HG03432 (cell line): ENCODE measurements at regions not wholly inside any gene's neighbourhood (a gene's known extent, or its start where the extent isn't known, plus 50 kb on each side); places are given as distances from the start of the nearest gene placed in this dataset.

Experiments used
- ATAC-seq: cut with Tn5 transposase; IDR thresholded peaks from one replicate; pipeline ENCODE4 v1.9.1; 2021; ENCODE audit warnings: mild to moderate bottlenecking, moderate library complexity; ENCODE audit not compliant: unreplicated experiment

DNA sequence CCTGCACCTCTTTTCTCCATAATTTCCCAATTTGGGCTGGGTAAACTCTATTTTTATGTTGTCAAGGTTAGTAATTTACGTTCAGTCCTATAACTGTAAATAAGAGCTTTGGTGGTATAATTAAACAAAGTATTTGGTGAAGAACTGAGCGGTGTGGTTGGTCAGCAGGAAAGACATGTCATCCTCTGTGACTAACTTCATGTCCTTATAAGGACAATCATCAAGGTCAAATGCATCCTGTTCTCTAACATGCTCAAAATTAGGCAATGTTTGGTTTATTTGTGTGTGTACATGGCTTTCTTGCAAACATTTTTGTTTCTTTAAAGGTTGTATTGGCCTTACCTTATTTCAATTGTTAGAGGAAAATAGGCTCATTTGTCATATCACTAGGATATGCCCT is 121.5 kb upstream of the NABP1 start:
- no peak for ATAC-seq

DNA sequence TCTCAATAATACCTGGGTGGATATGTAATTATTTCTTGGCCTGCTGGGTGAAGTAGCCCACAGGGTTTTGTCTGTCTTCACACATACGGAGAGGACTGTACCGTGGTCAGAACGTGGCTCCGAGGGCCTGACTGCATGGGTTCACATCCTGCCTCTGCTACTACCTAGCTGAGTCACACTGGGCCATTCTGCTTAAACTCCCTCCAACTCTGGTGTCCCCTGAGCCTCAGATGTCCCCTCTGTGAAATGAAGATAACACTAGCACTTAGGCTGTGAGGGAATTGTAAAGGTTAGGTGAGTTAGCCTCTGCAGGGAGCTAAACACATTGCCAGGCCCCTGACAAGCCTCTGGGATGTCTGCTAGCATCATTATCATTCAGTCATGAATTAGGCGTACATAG is 120.1 kb upstream of the NABP1 start:
- no peak for ATAC-seq

DNA sequence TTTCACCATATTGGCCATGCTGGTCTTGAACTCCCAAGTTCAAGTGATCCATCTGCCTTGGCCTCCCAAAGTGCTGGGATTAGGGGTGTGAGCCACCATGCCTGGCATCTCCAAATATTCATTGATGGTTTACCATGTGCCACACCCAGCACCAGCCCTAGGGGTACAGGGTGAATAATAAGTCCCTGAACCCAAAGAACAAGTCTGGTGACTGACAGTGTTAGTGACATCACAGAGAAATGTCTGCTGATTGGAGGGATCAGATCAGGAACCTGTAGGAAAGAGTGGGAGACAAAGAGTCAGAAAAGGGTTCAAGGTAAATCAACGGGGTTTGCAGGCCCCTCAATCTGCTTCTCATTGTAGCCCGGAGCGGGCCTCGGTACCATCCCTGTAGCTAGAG is 118.4 kb upstream of the NABP1 start:
- ATAC-seq: no peak

DNA sequence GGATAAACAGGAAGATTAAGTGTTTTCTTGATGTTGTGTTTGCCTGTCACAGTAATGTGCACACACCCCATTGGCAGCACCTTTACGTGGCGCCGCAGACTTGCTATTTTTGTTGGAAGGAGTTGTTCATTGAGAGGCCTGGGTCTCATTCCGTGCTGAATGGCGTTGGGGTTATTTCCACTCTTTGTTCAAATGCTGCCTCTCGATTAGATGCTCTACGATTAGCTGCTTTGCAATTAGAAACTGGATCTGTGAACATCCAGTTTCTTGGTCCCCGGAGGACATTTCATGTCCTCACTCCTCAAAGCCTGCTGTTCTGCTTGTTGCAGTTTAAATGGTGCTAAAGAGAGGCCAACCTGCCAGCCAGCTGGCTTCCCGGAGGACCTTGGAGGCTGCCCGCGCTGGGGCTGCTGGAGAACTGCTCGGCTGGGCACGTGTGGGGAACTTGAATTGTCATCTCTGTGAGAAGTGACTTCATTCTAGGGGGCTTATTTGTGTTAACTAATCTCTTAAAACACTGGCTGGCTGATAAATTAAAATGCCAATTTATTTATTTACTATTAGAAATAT is 117.4 kb upstream of the NABP1 start:
- ATAC-seq: no peak

DNA sequence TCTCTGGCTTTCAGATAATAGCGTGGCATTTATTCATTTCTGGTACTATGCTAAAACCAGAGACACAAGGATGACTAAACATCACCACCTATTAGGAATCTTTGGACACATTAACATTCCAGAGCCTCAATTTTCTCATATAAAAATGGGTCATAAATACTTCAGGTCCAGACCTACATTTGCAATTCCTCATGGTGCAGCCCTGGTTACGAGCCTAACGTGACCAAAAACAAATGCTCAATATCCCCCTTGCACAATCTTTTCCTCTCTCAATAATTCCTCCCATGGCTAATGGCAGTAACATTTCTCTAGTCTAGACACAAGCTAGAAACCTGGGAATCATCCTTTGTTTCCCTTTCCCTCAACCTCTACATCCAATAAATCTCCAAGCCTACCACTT is 112.8 kb upstream of the NABP1 start:
- no peak for ATAC-seq

DNA sequence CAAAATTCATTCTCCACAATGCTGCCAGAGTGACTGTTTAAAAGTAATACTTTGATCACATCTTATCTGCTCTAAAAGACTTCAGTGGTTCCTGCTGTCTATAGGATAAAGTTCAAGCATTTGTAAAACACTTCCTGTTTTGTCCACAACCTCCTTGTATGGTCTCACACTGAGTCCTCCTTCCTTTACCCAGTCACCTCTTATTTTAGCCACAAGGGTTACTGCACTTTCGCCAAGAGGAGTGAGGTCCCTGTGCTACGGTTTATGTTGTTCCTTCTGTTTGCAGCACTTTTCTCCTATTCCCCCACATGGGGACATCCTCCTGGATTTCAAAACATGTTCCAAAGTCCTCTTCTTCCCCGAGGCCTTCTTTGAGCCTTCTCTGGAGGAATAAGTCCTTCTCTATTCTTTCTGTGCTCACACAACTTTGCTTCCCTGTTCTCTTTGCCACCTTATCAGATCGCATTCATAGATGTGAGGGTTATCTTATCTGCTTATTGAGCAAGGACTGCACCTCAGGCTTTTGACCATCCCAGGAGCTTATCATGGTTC is 112.2 kb upstream of the NABP1 start:
- peak; percentile 77 for ATAC-seq

DNA sequence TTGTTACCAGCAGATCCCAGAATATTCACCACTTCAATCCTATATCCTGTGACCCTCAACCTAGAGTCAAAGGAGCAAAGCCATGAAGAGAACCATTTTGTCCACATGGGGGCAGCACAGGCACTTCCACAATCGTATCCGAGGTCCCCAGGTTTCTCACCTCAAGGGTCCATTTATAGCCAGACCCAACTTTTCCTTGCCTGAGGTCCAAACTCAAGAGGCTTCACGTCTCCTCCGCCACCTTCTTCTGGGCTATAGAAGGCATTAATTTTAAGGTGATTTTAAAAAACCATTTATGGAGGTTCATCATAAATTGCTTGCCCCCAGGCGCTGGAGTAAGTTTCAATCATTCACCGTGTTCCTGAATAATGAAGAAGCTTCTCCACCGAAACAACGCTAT is 111.6 kb upstream of the NABP1 start:
- peak; percentile 65 for ATAC-seq

DNA sequence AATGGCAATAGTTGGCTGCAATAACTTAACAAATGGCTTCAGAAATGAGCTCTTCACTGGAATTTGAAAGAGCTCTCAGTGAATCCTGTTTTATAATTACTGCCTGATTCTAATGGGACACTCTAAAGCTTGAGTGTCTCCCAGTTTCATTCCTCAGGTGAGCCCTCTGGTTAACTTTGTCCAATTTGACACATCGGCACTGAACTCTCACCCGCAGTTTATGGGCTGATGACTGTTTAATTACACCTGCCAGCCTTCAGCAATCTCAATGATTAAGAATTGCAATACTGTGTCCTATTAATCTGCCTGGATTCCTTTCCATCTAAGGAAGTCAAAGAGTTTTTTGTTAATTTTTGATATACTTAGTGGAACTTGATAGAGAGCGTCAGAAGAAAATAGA is 110.7 kb upstream of the NABP1 start:
- ATAC-seq: no peak

DNA sequence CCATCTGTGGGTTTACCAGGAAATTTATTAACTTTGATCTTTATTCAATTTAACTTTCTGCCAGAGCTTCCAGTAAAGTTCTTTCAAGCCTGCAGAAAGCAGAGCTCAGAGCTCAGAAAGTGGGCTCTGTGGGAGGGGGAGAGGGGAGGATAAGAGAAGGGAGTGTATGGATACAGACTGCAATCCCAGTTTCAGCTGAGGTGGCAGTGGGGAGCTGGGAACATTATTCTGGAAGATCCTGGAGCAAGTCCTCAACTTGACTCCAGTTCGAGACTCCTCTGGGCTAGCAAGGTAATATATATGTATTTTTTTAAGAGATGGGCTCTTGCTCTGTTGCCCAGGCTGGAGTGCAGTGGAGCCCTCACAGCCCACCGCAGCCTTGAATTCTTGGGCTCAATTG is 108.9 kb upstream of the NABP1 start:
- ATAC-seq: no peak

DNA sequence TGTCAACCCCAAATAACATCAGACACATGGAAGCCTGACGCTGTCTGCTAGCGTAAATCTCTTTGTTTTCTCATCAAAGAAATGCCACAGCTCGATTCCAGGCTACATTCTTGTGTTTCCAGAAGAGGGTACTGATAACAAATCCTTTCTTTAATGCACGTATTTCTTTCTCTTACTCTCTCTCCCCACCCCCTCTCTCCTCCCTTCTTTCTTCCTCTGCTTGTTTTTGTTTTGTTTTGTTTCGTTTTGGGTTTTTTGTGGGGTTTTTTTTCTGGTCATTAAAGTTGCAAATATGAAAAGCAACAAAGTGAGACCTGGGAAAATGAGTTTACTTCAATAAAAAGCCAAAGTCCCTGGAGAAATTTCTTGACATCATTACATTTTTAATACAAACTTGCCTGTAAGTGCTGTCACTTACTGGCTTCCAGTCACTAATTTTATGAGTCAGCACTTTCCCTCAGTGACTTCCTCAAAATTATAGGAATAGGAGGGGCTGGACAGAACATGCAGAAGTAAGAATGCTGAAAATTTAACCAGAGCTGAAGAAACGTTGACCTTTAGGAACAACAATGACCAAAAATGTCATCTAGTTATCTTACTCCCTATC is 106.7 kb upstream of the NABP1 start:
- ATAC-seq: peak; percentile 74

DNA sequence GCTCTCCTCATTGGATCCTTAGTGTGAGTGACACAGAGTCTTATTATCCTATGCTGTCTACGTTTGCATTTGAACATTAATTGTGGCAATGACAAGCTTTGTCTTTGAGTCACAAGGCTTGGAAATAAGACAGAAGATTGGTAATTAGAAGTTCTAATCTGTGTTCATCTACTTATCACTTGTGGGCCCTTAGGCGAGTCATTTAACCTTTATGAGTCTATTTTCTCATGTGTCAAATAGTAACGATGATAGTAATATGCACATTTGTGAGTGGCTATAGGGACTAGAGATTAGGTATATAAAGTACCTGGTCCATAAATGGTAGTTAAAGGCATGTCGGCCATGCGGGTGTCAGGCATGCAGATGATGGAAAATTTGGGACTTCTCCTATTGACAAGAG is 105.6 kb upstream of the NABP1 start:
- ATAC-seq: no peak

DNA sequence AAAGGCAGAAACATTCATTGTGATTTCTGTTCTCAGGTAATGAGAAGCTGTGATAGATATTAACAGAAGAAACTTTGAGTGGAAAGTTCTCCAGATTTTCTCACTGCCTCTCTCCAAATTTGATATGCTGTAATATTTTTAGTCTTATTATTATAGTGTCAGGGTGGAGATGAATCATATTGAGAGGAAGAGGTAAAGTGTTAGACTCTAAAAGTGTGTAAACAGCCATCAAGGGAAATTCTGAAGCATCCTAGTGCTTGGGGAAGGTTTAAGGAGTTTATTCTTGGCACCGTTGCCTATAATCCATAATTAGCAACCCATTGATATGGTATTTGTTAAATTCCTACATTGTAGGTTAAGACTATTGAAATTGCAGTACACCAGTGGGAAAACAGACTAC is 104.7 kb upstream of the NABP1 start:
- ATAC-seq: no peak

DNA sequence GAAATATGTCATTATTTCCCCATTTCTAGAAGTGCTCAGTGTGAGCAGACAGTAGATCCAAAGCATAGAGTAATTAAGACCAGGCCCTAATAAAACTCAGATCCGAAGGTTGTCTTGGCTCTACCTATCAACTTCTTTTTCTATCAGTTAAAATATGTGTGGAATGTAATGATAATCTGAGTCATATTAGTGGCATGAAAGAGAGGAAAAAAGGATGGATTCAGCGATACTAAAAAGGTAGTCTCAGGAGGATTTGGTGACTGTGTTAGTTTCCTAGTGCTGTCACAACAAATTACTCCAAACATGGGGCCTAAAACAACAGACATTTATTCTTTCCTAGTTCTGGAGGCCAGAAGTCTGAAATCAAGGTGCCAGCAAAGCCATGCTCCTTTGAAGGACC is 103.7 kb upstream of the NABP1 start:
- ATAC-seq: no peak

DNA sequence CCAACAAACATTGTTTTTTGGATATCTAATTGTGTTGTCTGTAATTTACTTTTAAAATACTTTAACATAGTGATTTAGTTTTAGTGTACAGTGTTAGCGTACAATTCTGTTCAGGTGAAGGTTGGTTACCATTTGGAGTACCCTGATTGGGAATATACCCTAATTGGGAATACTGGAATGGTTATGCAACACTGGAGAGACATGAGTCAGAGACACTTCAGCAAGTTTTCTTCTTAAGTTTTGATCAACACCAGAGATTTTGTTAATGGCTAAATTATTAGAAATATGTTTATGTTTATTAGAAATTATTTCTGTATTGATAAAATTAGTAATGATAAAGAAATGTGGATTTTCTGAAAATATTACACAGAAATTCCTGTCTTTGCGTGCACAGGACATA is 100.3 kb upstream of the NABP1 start:
- ATAC-seq: no peak

DNA sequence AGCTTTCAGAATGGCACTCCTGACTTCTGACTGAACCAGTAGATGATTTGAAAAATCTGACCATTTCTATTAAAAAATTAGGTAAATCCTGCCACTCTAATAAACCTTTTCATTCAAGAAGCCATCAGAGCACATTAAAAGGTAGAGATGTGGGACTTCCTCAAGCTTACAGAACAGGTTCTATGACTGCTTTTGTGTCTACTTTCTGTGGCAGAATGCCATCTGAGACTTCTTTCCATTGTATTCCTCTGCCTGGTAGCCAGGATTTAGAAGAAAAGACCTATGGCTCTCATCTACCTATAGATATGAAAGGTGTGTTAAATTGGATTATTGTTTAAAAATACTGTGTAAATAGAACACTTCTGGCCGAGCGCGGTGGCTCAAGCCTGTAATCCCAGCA is 99.9 kb upstream of the NABP1 start:
- ATAC-seq: no peak

DNA sequence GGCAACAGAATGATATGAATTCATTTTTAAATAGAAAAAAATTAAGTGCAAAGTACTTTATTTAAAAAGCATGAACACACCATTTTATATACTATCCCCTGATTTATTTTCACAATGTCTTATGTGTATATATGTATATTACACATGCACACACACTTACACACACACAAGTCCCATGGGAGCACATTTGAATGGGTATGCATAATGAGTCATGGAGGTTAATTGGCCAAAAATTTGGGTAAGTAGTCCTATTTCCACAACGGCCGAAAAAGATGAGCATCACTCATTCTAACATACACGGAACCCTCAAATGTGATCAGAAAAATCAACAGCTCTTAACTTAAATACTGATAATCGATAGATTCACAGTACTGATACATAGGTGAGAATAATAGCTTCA is 97.4 kb upstream of the NABP1 start:
- no peak for ATAC-seq

DNA sequence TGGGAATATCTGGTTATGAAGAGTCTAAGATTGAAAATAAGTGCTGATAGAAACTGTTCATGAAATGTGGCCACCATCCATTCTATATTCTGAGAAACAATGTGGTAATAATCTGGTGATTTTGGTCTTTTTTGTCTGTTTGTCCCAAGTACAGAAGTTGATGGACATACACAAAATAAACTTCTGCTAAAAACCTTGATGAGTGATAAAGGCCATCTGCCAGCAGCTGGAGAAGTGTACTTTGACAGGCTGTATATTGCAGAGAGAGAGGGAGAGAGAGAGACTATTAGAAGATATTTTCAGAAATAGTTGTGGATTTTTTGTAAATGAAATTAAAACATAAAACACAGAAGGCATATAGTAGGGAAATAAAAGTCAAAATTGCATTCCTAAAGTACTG is 96.9 kb upstream of the NABP1 start:
- no peak for ATAC-seq

DNA sequence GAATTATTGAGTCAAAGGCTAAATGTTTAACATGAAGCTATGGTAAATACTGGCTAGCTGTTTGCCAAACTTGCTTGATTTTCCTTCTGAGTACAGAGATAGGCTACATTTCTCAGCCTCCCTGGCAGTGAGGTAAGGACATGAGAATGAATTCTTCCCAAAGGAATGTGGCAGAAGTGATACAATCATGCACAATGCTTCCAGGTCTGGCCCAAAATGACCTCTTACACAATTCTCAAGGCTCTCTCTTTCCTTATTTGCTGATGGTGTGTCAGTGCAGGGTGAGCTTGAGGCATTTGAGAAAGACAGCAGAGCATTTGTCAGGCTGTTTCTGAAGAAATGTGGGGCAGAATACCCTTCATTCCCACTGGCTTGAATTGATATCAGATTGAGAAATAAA is 95.6 kb upstream of the NABP1 start:
- no peak for ATAC-seq

DNA sequence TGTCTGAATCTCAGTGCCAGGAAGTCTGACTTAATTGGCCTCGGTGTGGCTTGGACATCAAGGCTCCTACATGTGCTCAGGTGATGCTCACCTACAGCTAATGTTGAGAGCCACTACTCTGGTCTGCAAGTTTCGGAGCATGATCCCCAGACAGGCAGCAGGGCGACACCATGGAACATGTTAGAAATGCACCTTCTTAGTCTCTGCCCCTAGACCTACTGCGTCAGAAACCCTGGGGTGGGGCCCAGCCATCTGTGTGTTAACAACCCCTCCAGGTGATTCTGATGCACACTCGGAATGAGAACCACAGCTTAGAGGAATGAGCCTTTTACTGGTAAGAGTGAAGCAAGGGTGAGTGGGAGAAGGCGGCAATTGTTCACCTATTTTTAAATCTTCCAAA is 86.9 kb upstream of the NABP1 start:
- no peak for ATAC-seq

DNA sequence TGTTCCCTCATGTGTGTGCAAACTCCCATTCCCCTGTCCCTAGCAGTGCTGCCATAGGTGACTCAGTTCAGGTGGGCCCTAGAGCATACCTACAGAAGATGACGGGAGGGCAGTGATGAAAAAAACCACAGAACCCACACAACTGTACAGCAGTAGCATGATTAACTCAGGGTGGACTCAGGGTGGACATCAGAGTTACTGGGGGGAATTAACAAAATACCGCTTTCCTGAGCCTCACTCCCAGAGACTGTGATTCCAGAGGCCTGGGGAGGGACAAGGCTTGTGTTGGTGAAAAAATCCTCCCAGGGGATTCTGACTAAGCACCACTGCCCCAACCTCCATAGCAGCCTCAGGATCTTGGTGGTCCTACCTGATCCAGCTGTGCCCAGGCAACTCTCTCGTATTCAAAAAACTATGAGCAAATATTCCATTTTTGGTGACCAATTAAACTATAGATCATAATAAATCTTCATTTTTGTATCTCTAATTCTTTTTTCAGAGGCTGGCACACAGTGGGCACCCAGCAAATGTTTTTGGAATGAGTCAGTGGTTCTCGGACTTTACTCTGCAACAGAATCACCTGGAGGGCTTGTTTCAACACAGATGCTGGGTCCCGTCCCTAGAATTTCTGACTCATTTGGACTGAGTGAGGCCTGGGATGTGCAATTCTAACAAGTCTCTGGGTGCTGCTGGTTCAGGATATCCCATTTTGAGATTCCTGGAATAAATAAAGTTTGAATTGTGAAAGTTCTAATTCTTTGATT is 84.1 kb upstream of the NABP1 start:
- no peak for ATAC-seq

DNA sequence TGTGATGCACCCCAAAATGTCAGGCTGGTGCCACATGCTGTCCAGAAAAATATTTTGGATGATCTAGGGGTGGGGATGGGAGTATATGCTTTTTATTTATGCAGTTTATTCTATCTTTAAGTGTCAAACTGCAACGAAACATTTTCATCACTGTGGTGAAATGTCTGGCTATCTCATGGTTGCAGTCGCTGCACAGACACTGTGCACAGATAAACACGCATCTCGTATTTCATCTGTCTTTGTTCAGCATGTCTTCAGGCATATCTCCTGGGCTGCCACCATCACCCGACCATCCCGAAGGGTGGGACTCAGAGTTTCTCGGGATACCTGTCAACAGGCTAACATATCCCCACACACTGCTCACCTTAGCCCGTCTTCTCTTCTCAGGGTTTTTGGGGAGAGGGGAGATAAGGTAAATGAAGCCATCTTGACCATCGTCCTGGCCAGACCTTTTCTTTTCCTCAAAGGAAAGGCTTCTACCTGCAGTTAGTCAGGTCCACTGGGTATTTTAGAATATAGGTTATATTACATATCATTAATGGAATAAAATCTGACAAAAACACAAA is 80.7 kb upstream of the NABP1 start:
- no peak for ATAC-seq

DNA sequence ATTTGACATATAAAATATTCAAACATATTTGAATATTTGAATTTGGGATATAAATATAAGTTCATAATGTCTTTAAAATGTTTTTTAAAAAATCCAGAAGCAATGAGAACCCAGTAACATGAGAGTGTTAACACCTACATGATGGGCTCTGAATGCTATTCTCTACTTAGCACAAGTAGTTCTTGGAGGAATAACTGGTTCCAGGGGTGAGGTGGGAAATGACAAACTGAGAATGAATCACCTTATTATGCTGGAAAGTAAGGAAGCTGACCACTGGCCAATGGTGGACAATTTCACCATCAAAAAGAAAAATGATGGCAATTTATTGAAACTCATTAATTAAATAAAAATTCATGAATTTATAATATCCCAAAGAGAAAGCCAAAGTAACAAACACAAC is 79.6 kb upstream of the NABP1 start:
- no peak for ATAC-seq
